Chondrocyte (in vitro differentiated cells): ENCODE measurements at regions not wholly inside any gene's neighbourhood (a gene's known extent, or its start where the extent isn't known, plus 50 kb on each side); places are given as distances from the start of the nearest gene placed in this dataset.

Experiments used
- DNase-seq: peaks from one replicate; pipeline ENCODE4 v3.0.0; 2021; ENCODE audit warnings: mixed read lengths, low spot score
- H3K27ac Mint-ChIP-seq: one replicate; pipeline ENCODE4 v1.8.0; 2021; ENCODE audit warnings: mild to moderate bottlenecking, moderate library complexity, mixed read lengths; ENCODE audit not compliant: unreplicated experiment
- H3K27me3 Mint-ChIP-seq: 2 replicates; pipeline ENCODE4 v1.8.0; 2021; ENCODE audit warnings: low read depth, mixed read lengths
- H3K36me3 Mint-ChIP-seq: 2 replicates; pipeline ENCODE4 v1.8.0; 2021; ENCODE audit warnings: low read depth, mixed read lengths
- H3K4me1 Mint-ChIP-seq: 2 replicates; pipeline ENCODE4 v1.8.0; 2021; ENCODE audit warnings: low read depth, mild to moderate bottlenecking, mixed read lengths
- H3K4me3 Mint-ChIP-seq: one replicate; pipeline ENCODE4 v1.8.0; 2021; ENCODE audit warnings: mild to moderate bottlenecking, moderate library complexity, mixed read lengths; ENCODE audit not compliant: unreplicated experiment
- H3K9me3 Mint-ChIP-seq: 2 replicates; pipeline ENCODE4 v1.8.0; 2021; ENCODE audit warnings: low read depth, mixed read lengths
- TF ChIP-seq, protein P1 (sequence below): fragments of 200-600 bp; sonication (generic); IDR thresholded peaks from 2 replicates; pipeline ENCODE4 v1.5.0; 2021; ENCODE audit warnings: antibody characterized with exemption, mild to moderate bottlenecking, moderate library complexity

DNA sequence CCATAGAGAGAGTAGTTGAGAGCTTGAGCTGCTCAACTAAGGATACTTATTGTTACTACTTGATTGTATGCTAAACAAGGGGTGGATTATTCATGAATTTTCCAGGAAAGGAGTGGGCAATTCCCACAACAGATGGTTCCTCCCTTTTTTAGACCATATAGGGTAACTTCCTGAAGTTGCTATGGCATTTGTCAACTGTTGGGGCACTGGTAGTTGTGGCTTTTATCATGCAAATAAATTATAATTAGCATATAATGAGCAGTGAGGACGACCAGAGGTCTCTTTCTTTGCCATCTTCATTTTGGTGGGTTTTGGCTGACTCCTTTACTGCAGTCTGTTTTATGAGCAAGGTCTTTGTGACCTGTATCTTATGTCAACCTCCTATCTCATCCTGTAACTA, 1403.5 kb upstream of the PABPC4L start:
- H3K4me3 Mint-ChIP-seq: no peak overlapping the region

DNA sequence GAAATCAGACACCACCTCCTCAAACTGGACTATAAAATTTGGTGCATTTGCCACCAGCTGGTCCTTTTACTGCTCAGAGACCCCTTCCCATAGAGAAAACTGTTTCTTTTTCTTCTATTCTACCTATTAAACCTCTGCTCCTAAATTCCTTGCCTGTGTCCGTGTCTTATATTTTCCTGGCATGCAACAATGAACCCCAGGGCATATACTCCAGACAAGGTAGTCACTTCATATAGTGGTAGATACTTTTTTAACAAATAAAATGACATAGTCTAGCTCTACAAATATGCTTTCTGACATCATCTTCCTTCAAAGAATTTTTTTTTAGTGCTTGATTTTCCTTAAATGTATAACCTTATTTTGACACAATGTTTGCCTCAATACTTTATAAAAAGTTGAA, 1402.9 kb upstream of the PABPC4L start:
- Mint-ChIP-seq H3K9me3 (peaks cover 12% of the 10 kb centered on the region), H3K36me3 (no peaks in the 10 kb centered on the region), H3K4me1 (no peaks in the 10 kb centered on the region), H3K27ac (no peak overlapping the region), H3K4me3 (no peak overlapping the region), H3K27me3 (no peaks in the 10 kb centered on the region)
- no peak for DNase-seq
- TF ChIP-seq, protein P1, sequence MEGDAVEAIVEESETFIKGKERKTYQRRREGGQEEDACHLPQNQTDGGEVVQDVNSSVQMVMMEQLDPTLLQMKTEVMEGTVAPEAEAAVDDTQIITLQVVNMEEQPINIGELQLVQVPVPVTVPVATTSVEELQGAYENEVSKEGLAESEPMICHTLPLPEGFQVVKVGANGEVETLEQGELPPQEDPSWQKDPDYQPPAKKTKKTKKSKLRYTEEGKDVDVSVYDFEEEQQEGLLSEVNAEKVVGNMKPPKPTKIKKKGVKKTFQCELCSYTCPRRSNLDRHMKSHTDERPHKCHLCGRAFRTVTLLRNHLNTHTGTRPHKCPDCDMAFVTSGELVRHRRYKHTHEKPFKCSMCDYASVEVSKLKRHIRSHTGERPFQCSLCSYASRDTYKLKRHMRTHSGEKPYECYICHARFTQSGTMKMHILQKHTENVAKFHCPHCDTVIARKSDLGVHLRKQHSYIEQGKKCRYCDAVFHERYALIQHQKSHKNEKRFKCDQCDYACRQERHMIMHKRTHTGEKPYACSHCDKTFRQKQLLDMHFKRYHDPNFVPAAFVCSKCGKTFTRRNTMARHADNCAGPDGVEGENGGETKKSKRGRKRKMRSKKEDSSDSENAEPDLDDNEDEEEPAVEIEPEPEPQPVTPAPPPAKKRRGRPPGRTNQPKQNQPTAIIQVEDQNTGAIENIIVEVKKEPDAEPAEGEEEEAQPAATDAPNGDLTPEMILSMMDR: no peak

More for the DNA sequence above, 1403.5 kb upstream of the PABPC4L start:
- TF ChIP-seq, protein P1: no peak
- Mint-ChIP-seq H3K27ac (no peak overlapping the region), H3K9me3 (peaks cover 8% of the 10 kb centered on the region), H3K36me3 (no peaks in the 10 kb centered on the region), H3K4me1 (no peaks in the 10 kb centered on the region), H3K27me3 (no peaks in the 10 kb centered on the region)
- DNase-seq: no peak

DNA sequence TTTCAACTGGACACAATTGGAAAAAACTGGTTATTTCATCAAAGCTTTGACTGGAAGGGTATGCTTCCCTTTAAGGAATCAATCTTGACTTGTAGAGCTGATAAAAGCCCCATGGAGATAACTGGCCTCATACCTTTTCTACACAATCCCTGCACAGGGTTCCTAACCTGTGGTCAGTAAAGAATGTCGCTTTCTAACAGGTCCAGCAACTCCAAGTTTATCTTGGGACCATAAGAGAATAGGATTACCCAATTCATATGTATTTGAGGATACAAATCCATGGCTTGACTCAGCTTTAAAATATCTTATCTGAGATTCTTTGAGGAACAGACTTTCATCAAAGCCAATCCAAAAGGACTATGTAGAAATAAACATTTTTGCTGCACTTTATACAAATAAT, 1399.8 kb upstream of the PABPC4L start:
- H3K4me1 Mint-ChIP-seq: no peaks in the 10 kb centered on the region
- peaks cover 3% of the 10 kb centered on the region for H3K36me3 Mint-ChIP-seq
- peaks cover 20% of the 10 kb centered on the region for H3K9me3 Mint-ChIP-seq
- DNase-seq: no peak
- TF ChIP-seq, protein P1: no peak
- H3K27me3 Mint-ChIP-seq: no peaks in the 10 kb centered on the region
- H3K4me3 Mint-ChIP-seq: no peak overlapping the region
- H3K27ac Mint-ChIP-seq: no peak overlapping the region

DNA sequence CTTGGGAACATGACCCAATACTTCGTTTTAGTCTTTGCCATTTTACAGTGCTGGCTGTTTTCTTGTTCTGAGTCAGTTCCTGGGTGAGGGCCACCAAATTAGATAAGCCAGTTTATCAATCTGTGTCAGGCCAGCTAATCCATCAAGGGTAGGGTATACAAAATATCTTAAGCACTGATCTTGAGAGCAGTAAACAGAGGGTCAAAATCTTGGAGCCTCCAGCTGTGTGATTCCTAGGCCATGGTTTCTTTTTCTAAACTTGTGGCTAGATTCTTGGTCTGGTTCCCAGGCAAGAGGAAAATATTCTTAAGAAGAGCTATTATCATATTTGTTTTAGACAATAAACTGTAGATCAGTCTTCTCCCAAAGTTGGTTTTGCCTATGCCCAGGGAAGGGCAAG, 1396.6 kb upstream of the PABPC4L start:
- Mint-ChIP-seq H3K9me3 (peaks cover 23% of the 10 kb centered on the region), H3K4me1 (no peaks in the 10 kb centered on the region)
- DNase-seq: no peak

DNA sequence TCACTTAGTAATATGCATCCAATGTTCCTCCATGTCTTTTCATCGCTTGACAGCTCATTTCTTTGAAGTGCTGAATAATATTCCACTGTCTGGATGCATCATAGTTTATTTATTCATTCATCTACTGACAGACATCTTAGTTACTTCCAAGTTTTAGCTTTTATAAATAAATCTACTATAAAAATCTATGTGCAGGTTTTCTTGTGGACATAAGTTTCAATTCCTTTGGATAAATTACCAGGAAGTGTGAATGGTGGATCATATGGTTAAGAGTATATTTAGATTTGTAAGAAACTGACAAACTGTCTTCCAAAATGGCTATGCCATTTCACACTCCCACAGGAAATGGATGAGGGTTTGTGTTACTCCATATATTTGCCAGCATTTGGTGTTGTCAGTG, 1392.9 kb upstream of the PABPC4L start:
- TF ChIP-seq, protein P1: no peak
- no peak overlapping the region for H3K27ac Mint-ChIP-seq
- H3K27me3 Mint-ChIP-seq: peaks cover 13% of the 10 kb centered on the region
- H3K4me1 Mint-ChIP-seq: no peaks in the 10 kb centered on the region
- peaks cover 3% of the 10 kb centered on the region for H3K36me3 Mint-ChIP-seq
- peaks cover 11% of the 10 kb centered on the region for H3K9me3 Mint-ChIP-seq
- DNase-seq: no peak
- no peak overlapping the region for H3K4me3 Mint-ChIP-seq

More for the DNA sequence above, 1396.6 kb upstream of the PABPC4L start:
- TF ChIP-seq, protein P1: no peak
- Mint-ChIP-seq H3K27ac (no peak overlapping the region), H3K36me3 (peaks cover 3% of the 10 kb centered on the region), H3K4me3 (no peak overlapping the region), H3K27me3 (no peaks in the 10 kb centered on the region)
